Heart left ventricle (tissue), 16 donors: ENCODE measurements at regions not wholly inside any gene's neighbourhood (a gene's known extent, or its start where the extent isn't known, plus 50 kb on each side); places are given as distances from the start of the nearest gene placed in this dataset.

Experiments used
- ATAC-seq, 4 donors: fragments of 200-7000 bp; cut with Tn5 transposase; one replicate each; pipeline ENCODE4 v1.9.1; 2020 to 2022; ENCODE audit warnings: moderate library complexity in 4 of 4, mild to moderate bottlenecking in 3 of 4, moderate number of reproducible peaks in 1 of 4
- DNase-seq, 5 donors: peaks; one replicate each; pipeline ENCODE4 v3.0.0-alpha.2; 2020
- H3K27ac ChIP-seq, 12 donors: fragments of 200-600 bp; sonication (generic) in 4 of 12; one replicate each; pipeline versions ENCODE4 v1.5.0 to v1.8.0; 2016 to 2022; ENCODE audit warnings: mild to moderate bottlenecking in 2 of 12
- H3K27me3 ChIP-seq, 9 donors: fragments of 200-600 bp; sonication (generic) in 2 of 9; one replicate each; pipeline versions ENCODE4 v1.5.1 to v1.8.0; 2016 to 2022; ENCODE audit warnings: mild to moderate bottlenecking in 3 of 9
- H3K36me3 ChIP-seq, 9 donors: fragments of 200-600 bp; sonication (generic) in 2 of 9; one replicate each; pipeline versions ENCODE4 v1.5.0 to v1.8.0; 2018 to 2022; ENCODE audit warnings: mild to moderate bottlenecking in 2 of 9
- H3K4me1 ChIP-seq, 12 donors: fragments of 200-600 bp; sonication (generic) in 4 of 12; one replicate each; pipeline versions ENCODE4 v1.5.0 to v1.8.0; 2016 to 2022; ENCODE audit warnings: mild to moderate bottlenecking in 3 of 12
- H3K4me3 ChIP-seq, 12 donors: fragments of 200-600 bp; sonication (generic) in 4 of 12; one replicate each; pipeline versions ENCODE4 v1.5.0 to v1.8.0; 2017 to 2022; ENCODE audit warnings: mild to moderate bottlenecking in 9 of 12, moderate library complexity in 4 of 12
- H3K9me3 ChIP-seq, 12 donors: fragments of 200-600 bp; sonication (generic) in 4 of 12; one replicate each; pipeline versions ENCODE4 v1.5.0 to v1.8.0; 2016 to 2022; ENCODE audit warnings: mild to moderate bottlenecking in 1 of 12
- POLR2A ChIP-seq, 2 donors: fragments of 450-650 bp; IDR thresholded peaks; one replicate each; pipeline ENCODE4 v1.6.1; 2017; ENCODE audit warnings: antibody characterized with exemption in 2 of 2, mild to moderate bottlenecking in 2 of 2, moderate library complexity in 2 of 2
- WGBS, 4 donors: extraction: QIAGEN DNeasy Blood & Tissue Kit in 2 of 4; methylation state at CpG; one replicate each; pipeline versions ENCODE4 v1.1.5 to v1.1.7; 2013 to 2018; 5-methylcytosine and 5-hydroxymethylcytosine counted together
- intact Hi-C, 10 donors: fragments of 100-400 bp; cut with DNase I; formaldehyde crosslinking; loops; one replicate each; pipeline versions ENCODE4 v1.11.1 to v1.14.2; 2022
- TF ChIP-seq, protein P1 (sequence below), 12 donors: fragments of 200-600 bp; sonication (generic) in 4 of 12; IDR thresholded peaks; one replicate each; pipeline versions ENCODE4 v1.5.0 to v1.8.0; 2018 to 2022; ENCODE audit warnings: antibody characterized with exemption in 12 of 12, mild to moderate bottlenecking in 5 of 12
- donor health status: ischemic (EF 13 %, LVEDD 7.1; RV severe dilation, severe dysfunction).
- donor health status: healthy with polysubstance abuse.
- donor health status: DM: no; HTN: yes; CAD: no.
- donor health status: DM: no; HTN: no; CAD: no.
- donor health status: ischemic (EF 25% LVEDD 6.9; RV normal size, moderate dysfunction).
- donor health status: ischemic (EF 25% LVEDD 5.7; RV mildly dilated, moderate dysfunction).
- donor health status: healthy.
- donor health status: DM: yes; HTN: yes; CAD: no.
- donor health status: ischemic (EF 35%, LVEDD 5.7; RV mildly dilated, moderate dysfunction).
- donor health status: nonischemic (EF 11% LVEDD 7.7; RV severe dilation, severe dysfunction).
- donor health status: DM: yes; HTN: yes; CAD: no.
- donor health status: PGD.
- donor health status: ischemic (EF 29% LVEDD 5.4; RV normal size, mild dysfunction).
- donor health status: nonischemic (EF 23%, LVEDD 6.1; RV moderate dilation, normal function).

DNA sequence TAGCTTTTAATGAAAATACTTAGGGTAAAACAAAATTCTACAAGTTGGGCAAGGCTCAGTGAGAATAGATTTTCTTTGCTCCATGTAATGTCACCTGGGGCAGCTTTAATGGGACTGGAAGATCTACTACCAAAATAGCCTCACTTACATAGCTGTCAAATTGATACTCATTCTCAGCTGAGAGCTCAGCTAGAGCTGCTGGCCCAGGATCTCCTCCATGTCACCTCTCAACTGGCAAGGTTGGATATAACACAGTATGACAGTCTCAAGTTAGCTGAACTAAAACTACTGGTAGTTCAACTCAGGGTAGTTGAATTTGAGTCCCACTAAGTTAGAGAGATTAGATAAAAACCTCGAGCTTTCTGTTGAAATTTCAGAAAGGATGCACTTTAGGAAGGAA, 218.5 kb upstream of the PLSCR5 start:
- Histone ChIP-seq H3K27ac (peak overlapping the region in 1 of 12 donors; percentile 9), H3K27me3 (no peaks in the 10 kb centered on the region), H3K4me3 (no peak overlapping the region), H3K4me1 (peaks cover 0 to 8% (median 0%) of the 10 kb centered on the region in 12 donors), H3K9me3 (no peaks in the 10 kb centered on the region), H3K36me3 (no peaks in the 10 kb centered on the region)
- DNase-seq (peak in 2 of 5 donors; percentile 28 to 55), ATAC-seq (peak; percentile 83 to 99 (median 94))
- WGBS, 4 donors, result 18 to 25% (median 22%) methylated on average over 1 of the region's 1 CpG
- TF ChIP-seq, protein P1, sequence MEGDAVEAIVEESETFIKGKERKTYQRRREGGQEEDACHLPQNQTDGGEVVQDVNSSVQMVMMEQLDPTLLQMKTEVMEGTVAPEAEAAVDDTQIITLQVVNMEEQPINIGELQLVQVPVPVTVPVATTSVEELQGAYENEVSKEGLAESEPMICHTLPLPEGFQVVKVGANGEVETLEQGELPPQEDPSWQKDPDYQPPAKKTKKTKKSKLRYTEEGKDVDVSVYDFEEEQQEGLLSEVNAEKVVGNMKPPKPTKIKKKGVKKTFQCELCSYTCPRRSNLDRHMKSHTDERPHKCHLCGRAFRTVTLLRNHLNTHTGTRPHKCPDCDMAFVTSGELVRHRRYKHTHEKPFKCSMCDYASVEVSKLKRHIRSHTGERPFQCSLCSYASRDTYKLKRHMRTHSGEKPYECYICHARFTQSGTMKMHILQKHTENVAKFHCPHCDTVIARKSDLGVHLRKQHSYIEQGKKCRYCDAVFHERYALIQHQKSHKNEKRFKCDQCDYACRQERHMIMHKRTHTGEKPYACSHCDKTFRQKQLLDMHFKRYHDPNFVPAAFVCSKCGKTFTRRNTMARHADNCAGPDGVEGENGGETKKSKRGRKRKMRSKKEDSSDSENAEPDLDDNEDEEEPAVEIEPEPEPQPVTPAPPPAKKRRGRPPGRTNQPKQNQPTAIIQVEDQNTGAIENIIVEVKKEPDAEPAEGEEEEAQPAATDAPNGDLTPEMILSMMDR (IDR thresholded peaks at IDR 0.05), result no peak
- TF ChIP-seq POLR2A (IDR thresholded peaks at IDR 0.05), result no peak
- intact Hi-C loops, result no loop called here

DNA sequence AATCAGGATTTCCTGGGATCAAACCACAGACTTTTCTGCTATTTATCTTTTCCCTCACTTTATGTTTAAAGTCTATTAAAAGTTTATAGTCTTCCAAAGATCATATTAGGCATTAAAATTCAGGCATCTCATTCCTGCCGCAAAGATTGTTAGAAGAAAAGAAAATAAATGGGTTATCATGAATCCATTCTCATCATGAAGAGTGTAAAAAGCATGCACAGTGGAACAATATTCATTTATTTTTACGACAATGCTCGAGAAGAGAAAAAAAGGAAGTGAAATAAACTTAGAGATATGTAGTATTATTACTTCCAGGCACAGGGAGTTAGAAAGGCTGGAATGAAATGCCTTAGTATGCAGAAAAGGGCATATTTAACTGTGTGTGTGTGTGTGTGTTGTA, 213.7 kb upstream of the PLSCR5 start:
- Histone ChIP-seq H3K36me3 (no peaks in the 10 kb centered on the region), H3K4me3 (no peak overlapping the region), H3K9me3 (no peaks in the 10 kb centered on the region), H3K27ac (no peak overlapping the region), H3K27me3 (no peaks in the 10 kb centered on the region), H3K4me1 (peaks cover 0 to 3% (median 0%) of the 10 kb centered on the region in 12 donors)
- intact Hi-C loops, result loop anchor here (5.0 to 10.0 kb wide), 2 partner anchors 366 to 373 kb away; no protein-coding TSS in a partner anchor
- DNase-seq, result no peak
- TF ChIP-seq, protein P1 (IDR thresholded peaks at IDR 0.05), result no peak
- WGBS, 4 donors, result 67 to 79% (median 75%) methylated on average over 3 of the region's 3 CpGs
- ATAC-seq, result no peak

DNA sequence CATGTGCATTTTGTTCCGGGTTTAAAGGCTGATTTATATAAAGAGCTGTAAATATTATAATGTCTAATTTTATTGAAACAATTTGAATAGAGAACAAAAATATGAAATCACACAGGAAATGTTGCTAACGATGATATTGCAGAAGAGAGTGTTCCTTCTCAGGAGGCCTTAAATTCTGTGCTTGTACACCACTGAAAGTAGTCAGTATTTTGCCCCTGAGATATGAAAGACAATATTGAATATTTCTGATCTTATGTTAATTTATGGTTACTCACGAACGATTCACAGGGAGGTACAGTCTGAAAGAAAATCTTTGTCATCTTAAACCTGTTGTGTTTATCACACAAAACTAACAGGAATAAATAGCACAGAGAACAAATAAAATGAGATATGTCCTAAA, 213.2 kb upstream of the PLSCR5 start:
- H3K36me3 ChIP-seq, result no peaks in the 10 kb centered on the region
- DNase-seq, result no peak
- H3K27ac ChIP-seq, result no peak overlapping the region
- 60 to 65% (median 63%) methylated on average over 4 of the region's 4 CpGs for WGBS, 4 donors
- intact Hi-C loops, result loop anchor here (5.0 to 10.0 kb wide), 2 partner anchors 366 to 374 kb away; no protein-coding TSS in a partner anchor
- no peaks in the 10 kb centered on the region for H3K9me3 ChIP-seq
- ATAC-seq, result no peak
- TF ChIP-seq, protein P1 (IDR thresholded peaks at IDR 0.05), result no peak
- TF ChIP-seq POLR2A (IDR thresholded peaks at IDR 0.05), result no peak
- H3K4me3 ChIP-seq, result no peak overlapping the region
- H3K4me1 ChIP-seq, result no peaks in the 10 kb centered on the region
- no peaks in the 10 kb centered on the region for H3K27me3 ChIP-seq

DNA sequence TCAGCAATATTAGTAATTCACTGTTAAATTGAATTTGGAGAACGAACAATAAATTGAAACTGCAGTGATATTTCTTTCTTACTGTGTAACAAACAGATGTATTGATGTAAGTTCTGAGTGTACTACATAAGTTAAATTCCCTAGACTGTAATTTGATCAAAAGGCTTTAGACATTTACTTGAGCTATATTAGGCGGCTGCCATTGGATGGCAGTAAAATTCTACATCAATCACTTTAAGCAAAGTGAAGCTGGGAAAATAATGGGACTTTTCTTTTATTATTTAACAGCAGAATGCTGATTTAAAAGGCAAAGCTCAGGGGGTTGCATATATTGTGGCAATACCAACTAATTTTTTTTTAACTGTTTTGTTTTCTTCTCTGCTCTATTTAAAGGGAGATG, 212.6 kb upstream of the PLSCR5 start:
- Histone ChIP-seq H3K9me3 (no peaks in the 10 kb centered on the region), H3K4me1 (no peaks in the 10 kb centered on the region), H3K4me3 (no peak overlapping the region), H3K27me3 (no peaks in the 10 kb centered on the region), H3K27ac (no peak overlapping the region), H3K36me3 (no peaks in the 10 kb centered on the region)
- intact Hi-C loops, result loop anchor here (5.0 to 10.0 kb wide), 2 partner anchors 367 to 375 kb away; no protein-coding TSS in a partner anchor
- ATAC-seq (no peak), DNase-seq (no peak)
- 57 to 67% (median 63%) methylated on average over 2 of the region's 2 CpGs for WGBS, 4 donors
- TF ChIP-seq POLR2A (IDR thresholded peaks at IDR 0.05), result no peak
- TF ChIP-seq, protein P1 (IDR thresholded peaks at IDR 0.05), result peak in 9 of 12 donors; percentile 21 to 51 (median 48)
